Skeletal muscle cell (primary cell): ENCODE measurements at regions not wholly inside any gene's neighbourhood (a gene's known extent, or its start where the extent isn't known, plus 50 kb on each side); places are given as distances from the start of the nearest gene placed in this dataset.

Experiments used
- DNase-seq: peaks from one replicate; pipeline ENCODE4 v3.0.0-alpha.2; 2010; ENCODE audit warnings: low read depth
- H3K4me3 ChIP-seq: 2 replicates; pipeline ENCODE4 v1.5.1; 2011; ENCODE audit warnings: low read depth, mild to moderate bottlenecking, control low read depth, low read length, moderate library complexity

- no peak for DNase-seq
- no peak overlapping the region for H3K4me3 ChIP-seq
Observed at GRCh38 chr10:55348534-55348933, 547.5 kb upstream of the PCDH15 start.

GRCh38 chr10:55330486-55330885 lies 529.5 kb upstream of the PCDH15 start:
- no peak overlapping the region for H3K4me3 ChIP-seq
- no peak for DNase-seq

- no peak overlapping the region for H3K4me3 ChIP-seq
- DNase-seq, result no peak
Observed at GRCh38 chr10:55329796-55330195, 528.8 kb upstream of the PCDH15 start.

- DNase-seq, result no peak
- no peak overlapping the region for H3K4me3 ChIP-seq
Observed at GRCh38 chr10:55320187-55320700, 519.2 kb upstream of the PCDH15 start.

- no peak overlapping the region for H3K4me3 ChIP-seq
- DNase-seq, result no peak
Observed at GRCh38 chr10:55311848-55312635, 511.0 kb upstream of the PCDH15 start.

GRCh38 chr10:55310143-55310542 lies 509.1 kb upstream of the PCDH15 start:
- no peak for DNase-seq
- H3K4me3 ChIP-seq, result no peak overlapping the region

GRCh38 chr10:55305285-55305684 lies 504.3 kb upstream of the PCDH15 start:
- no peak overlapping the region for H3K4me3 ChIP-seq
- no peak for DNase-seq

GRCh38 chr10:55287346-55287745 lies 486.3 kb upstream of the PCDH15 start:
- H3K4me3 ChIP-seq, result no peak overlapping the region
- DNase-seq, result no peak

GRCh38 chr10:55283031-55283430 lies 482.0 kb upstream of the PCDH15 start:
- DNase-seq, result no peak
- no peak overlapping the region for H3K4me3 ChIP-seq

- no peak overlapping the region for H3K4me3 ChIP-seq
- DNase-seq, result no peak
Observed at GRCh38 chr10:55280696-55281095, 479.7 kb upstream of the PCDH15 start.

- no peak for DNase-seq
- H3K4me3 ChIP-seq, result no peak overlapping the region
Observed at GRCh38 chr10:55277549-55277948, 476.5 kb upstream of the PCDH15 start.

- H3K4me3 ChIP-seq, result no peak overlapping the region
- no peak for DNase-seq
Observed at GRCh38 chr10:55274367-55274766, 473.3 kb upstream of the PCDH15 start.

GRCh38 chr10:55273946-55274345 lies 472.9 kb upstream of the PCDH15 start:
- no peak for DNase-seq
- H3K4me3 ChIP-seq, result no peak overlapping the region

GRCh38 chr10:55272886-55273285 lies 471.9 kb upstream of the PCDH15 start:
- DNase-seq, result no peak
- H3K4me3 ChIP-seq, result no peak overlapping the region

GRCh38 chr10:55266797-55267196 lies 465.8 kb upstream of the PCDH15 start:
- H3K4me3 ChIP-seq, result no peak overlapping the region
- no peak for DNase-seq

- H3K4me3 ChIP-seq, result no peak overlapping the region
- DNase-seq, result no peak
Observed at GRCh38 chr10:55263327-55263726, 462.3 kb upstream of the PCDH15 start.

- no peak overlapping the region for H3K4me3 ChIP-seq
- DNase-seq, result no peak
Observed at GRCh38 chr10:55242544-55242943, 441.5 kb upstream of the PCDH15 start.

GRCh38 chr10:55237462-55237861 lies 436.4 kb upstream of the PCDH15 start:
- no peak overlapping the region for H3K4me3 ChIP-seq
- no peak for DNase-seq

GRCh38 chr10:55233505-55233904 lies 432.5 kb upstream of the PCDH15 start:
- DNase-seq, result no peak

GRCh38 chr10:55233090-55233489 lies 432.1 kb upstream of the PCDH15 start:
- H3K4me3 ChIP-seq, result no peak overlapping the region
- no peak for DNase-seq

More at GRCh38 chr10:55233505-55233904, 432.5 kb upstream of the PCDH15 start:
- H3K4me3 ChIP-seq, result no peak overlapping the region

- DNase-seq, result no peak
- H3K4me3 ChIP-seq, result no peak overlapping the region
Observed at GRCh38 chr10:55232553-55232952, 431.5 kb upstream of the PCDH15 start.
